ENCODE measurements at regions not wholly inside any gene's neighbourhood (a gene's known extent, or its start where the extent isn't known, plus 50 kb on each side); places are given as distances from the start of the nearest gene placed in this dataset.

- TF ChIP-seq, protein P1, sequence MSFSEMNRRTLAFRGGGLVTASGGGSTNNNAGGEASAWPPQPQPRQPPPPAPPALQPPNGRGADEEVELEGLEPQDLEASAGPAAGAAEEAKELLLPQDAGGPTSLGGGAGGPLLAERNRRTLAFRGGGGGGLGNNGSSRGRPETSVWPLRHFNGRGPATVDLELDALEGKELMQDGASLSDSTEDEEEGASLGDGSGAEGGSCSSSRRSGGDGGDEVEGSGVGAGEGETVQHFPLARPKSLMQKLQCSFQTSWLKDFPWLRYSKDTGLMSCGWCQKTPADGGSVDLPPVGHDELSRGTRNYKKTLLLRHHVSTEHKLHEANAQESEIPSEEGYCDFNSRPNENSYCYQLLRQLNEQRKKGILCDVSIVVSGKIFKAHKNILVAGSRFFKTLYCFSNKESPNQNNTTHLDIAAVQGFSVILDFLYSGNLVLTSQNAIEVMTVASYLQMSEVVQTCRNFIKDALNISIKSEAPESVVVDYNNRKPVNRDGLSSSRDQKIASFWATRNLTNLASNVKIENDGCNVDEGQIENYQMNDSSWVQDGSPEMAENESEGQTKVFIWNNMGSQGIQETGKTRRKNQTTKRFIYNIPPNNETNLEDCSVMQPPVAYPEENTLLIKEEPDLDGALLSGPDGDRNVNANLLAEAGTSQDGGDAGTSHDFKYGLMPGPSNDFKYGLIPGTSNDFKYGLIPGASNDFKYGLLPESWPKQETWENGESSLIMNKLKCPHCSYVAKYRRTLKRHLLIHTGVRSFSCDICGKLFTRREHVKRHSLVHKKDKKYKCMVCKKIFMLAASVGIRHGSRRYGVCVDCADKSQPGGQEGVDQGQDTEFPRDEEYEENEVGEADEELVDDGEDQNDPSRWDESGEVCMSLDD (CRISPR knock-in tag; IDR thresholded peaks at IDR 0.05; ENCODE audit: borderline replicate concordance) = no peak
- TF ChIP-seq XRCC5 (optimal IDR thresholded peaks at IDR 0.05; ENCODE audit: low read length) (peak; percentile 66), FOXM1 (CRISPR knock-in tag; IDR thresholded peaks at IDR 0.05) (no peak), ZBTB38 (CRISPR knock-in tag; IDR thresholded peaks at IDR 0.05) (peak; percentile 39; the same call in 1 of the 2 replicates), ZNF7 (CRISPR knock-in tag; IDR thresholded peaks at IDR 0.05) (no peak), ZNF816 (CRISPR knock-in tag; IDR thresholded peaks at IDR 0.05; ENCODE audit: borderline replicate concordance) (no peak), RORA (CRISPR knock-in tag; IDR thresholded peaks at IDR 0.05) (no peak), PATZ1 (CRISPR knock-in tag; IDR thresholded peaks at IDR 0.05) (0 out of 2 replicates have a peak, but pooled peaks have one; percentile 28), ZNF563 (CRISPR knock-in tag; IDR thresholded peaks at IDR 0.05) (no peak), MAFK (conservative IDR thresholded peaks at IDR 0.05 in 1 of 2, IDR thresholded peaks at IDR 0.05 in 1 of 2; ENCODE audit: low read length in 2 of 2) (no peak), NFYC (CRISPR knock-in tag; IDR thresholded peaks at IDR 0.05) (no peak), SALL1 (CRISPR knock-in tag; IDR thresholded peaks at IDR 0.05) (peak; percentile 50; the same call in 1 of the 2 replicates), ZNF775 (CRISPR knock-in tag; IDR thresholded peaks at IDR 0.05; ENCODE audit: borderline replicate concordance) (no peak), HES4 (CRISPR knock-in tag; IDR thresholded peaks at IDR 0.05; ENCODE audit: borderline replicate concordance) (no peak), CREB1 (IDR thresholded peaks at IDR 0.05) (peak; percentile 35; the same call in 1 of the 2 replicates), CREB1 (CRISPR knock-in tag; IDR thresholded peaks at IDR 0.05) (no peak), RBM39 (IDR thresholded peaks at IDR 0.05; ENCODE audit: low read depth, low read length, poor library complexity, severe bottlenecking) (no peak), TSC22D2 (CRISPR knock-in tag; IDR thresholded peaks at IDR 0.05; ENCODE audit: borderline replicate concordance) (no peak), HDAC6 (IDR thresholded peaks at IDR 0.05; ENCODE audit: low read depth, low read length) (no peak), ETV6 (CRISPR knock-in tag; conservative IDR thresholded peaks at IDR 0.05) (no peak)
- TF ChIP-seq, protein P2, sequence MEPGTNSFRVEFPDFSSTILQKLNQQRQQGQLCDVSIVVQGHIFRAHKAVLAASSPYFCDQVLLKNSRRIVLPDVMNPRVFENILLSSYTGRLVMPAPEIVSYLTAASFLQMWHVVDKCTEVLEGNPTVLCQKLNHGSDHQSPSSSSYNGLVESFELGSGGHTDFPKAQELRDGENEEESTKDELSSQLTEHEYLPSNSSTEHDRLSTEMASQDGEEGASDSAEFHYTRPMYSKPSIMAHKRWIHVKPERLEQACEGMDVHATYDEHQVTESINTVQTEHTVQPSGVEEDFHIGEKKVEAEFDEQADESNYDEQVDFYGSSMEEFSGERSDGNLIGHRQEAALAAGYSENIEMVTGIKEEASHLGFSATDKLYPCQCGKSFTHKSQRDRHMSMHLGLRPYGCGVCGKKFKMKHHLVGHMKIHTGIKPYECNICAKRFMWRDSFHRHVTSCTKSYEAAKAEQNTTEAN (CRISPR knock-in tag; conservative IDR thresholded peaks at IDR 0.05) = no peak
- TF ChIP-seq, protein P3, sequence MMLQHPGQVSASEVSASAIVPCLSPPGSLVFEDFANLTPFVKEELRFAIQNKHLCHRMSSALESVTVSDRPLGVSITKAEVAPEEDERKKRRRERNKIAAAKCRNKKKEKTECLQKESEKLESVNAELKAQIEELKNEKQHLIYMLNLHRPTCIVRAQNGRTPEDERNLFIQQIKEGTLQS (CRISPR knock-in tag; IDR thresholded peaks at IDR 0.05) = peak; percentile 89; the same call in 1 of the 2 replicates
- TF ChIP-seq, protein P4, sequence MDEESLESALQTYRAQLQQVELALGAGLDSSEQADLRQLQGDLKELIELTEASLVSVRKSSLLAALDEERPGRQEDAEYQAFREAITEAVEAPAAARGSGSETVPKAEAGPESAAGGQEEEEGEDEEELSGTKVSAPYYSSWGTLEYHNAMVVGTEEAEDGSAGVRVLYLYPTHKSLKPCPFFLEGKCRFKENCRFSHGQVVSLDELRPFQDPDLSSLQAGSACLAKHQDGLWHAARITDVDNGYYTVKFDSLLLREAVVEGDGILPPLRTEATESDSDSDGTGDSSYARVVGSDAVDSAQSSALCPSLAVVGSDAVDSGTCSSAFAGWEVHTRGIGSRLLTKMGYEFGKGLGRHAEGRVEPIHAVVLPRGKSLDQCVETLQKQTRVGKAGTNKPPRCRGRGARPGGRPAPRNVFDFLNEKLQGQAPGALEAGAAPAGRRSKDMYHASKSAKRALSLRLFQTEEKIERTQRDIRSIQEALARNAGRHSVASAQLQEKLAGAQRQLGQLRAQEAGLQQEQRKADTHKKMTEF (CRISPR knock-in tag; IDR thresholded peaks at IDR 0.05) = 0 out of 2 replicates have a peak, but pooled peaks have one; percentile 24
Observed at GRCh38 chr2:203811491-203812221, 55.9 kb upstream of the CTLA4 start (continued).

Measured in HepG2 (cell line).